B cell (primary cell): ENCODE measurements at regions not wholly inside any gene's neighbourhood (a gene's known extent, or its start where the extent isn't known, plus 50 kb on each side); places are given as distances from the start of the nearest gene placed in this dataset.

ENCODE experiments used
- CTCF ChIP-seq: fragments of 200-600 bp; IDR thresholded peaks from one replicate; pipeline ENCODE4 v1.8.0; 2022; ENCODE audit warnings: antibody characterized with exemption, mild to moderate bottlenecking
- EZH2 ChIP-seq: IDR thresholded peaks from 2 replicates; pipeline ENCODE4 v1.6.1; 2012; ENCODE audit warnings: borderline replicate concordance, low read depth, mild to moderate bottlenecking, moderate library complexity, low read length; ENCODE audit not compliant: insufficient read depth, poor library complexity, severe bottlenecking

GRCh38 chrY:21192694-21193093 is 318.4 kb upstream of the RBMY1B start:
- TF ChIP-seq CTCF (no peak), EZH2 (no peak)
